ENCODE measurements at regions not wholly inside any gene's neighbourhood (a gene's known extent, or its start where the extent isn't known, plus 50 kb on each side); places are given as distances from the start of the nearest gene placed in this dataset.

DNA sequence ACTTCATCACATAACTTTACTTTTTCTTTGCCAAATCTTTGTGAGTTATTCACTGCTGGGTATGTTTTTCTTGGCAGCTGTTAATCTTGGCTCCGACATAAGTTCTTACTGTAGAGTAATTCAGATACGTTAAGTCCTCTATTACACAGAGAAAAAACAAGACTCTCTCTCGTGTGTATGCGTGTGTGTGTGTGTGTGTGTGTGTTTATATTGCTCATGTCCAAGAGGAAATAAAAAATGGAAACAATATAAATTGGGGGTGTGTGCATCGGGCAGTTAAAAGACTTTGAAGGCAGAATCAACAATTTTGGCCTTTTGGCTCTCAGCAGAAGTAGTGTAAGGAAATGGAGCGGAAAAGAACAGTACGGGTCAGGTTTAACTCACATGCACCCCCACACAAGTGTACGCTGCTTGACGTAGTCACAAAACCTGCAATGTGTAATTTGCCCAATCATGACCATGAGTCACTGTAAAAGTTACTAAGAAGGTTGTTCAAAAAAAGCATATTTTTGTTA, 67.2 kb upstream of the IFNE start:
- Histone ChIP-seq H3K4me1 (no peaks in the 10 kb centered on the region), H3K4me3 (no peak overlapping the region), H3K27ac (replicated peaks) (no peak overlapping the region), H3K27me3 (ENCODE audit: low read depth) (peaks cover 37% of the 10 kb centered on the region), H3K36me3 (no peaks in the 10 kb centered on the region), H3K9me3 (replicated peaks) (no peaks in the 10 kb centered on the region)
- DNase-seq = no peak
- TF ChIP-seq, protein P1, sequence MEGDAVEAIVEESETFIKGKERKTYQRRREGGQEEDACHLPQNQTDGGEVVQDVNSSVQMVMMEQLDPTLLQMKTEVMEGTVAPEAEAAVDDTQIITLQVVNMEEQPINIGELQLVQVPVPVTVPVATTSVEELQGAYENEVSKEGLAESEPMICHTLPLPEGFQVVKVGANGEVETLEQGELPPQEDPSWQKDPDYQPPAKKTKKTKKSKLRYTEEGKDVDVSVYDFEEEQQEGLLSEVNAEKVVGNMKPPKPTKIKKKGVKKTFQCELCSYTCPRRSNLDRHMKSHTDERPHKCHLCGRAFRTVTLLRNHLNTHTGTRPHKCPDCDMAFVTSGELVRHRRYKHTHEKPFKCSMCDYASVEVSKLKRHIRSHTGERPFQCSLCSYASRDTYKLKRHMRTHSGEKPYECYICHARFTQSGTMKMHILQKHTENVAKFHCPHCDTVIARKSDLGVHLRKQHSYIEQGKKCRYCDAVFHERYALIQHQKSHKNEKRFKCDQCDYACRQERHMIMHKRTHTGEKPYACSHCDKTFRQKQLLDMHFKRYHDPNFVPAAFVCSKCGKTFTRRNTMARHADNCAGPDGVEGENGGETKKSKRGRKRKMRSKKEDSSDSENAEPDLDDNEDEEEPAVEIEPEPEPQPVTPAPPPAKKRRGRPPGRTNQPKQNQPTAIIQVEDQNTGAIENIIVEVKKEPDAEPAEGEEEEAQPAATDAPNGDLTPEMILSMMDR (IDR thresholded peaks at IDR 0.05; ENCODE audit: borderline replicate concordance) = no peak
- intact Hi-C loops (cut with micrococcal nuclease) = no loop called here

DNA sequence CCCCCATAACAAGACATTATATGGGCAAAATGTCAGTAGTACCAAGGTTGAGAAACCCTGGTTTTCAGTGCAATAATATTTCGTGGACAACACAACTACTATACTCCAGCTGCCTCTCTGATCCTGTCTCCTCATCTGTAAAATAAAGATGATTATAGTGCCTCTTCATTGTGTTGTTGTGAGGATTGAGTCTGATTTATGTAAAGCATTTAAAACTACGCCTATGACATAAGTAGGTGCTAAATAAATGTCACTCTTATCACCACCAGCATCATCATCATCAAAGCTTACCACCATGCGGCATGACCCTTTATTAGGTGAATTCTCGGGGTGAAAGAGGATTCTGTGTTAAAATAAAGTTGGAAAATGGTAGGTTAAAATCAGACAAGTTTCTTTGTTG, 67.8 kb upstream of the IFNE start:
- DNase-seq = no peak
- H3K4me3 ChIP-seq = no peak overlapping the region
- TF ChIP-seq, protein P1 (IDR thresholded peaks at IDR 0.05; ENCODE audit: borderline replicate concordance) = no peak
- no peak overlapping the region for H3K27ac ChIP-seq (replicated peaks)
- no peaks in the 10 kb centered on the region for H3K9me3 ChIP-seq (replicated peaks)
- no peaks in the 10 kb centered on the region for H3K4me1 ChIP-seq
- no peaks in the 10 kb centered on the region for H3K36me3 ChIP-seq
- H3K27me3 ChIP-seq (ENCODE audit: low read depth) = peaks cover 40% of the 10 kb centered on the region
- intact Hi-C loops (cut with micrococcal nuclease) = no loop called here

DNA sequence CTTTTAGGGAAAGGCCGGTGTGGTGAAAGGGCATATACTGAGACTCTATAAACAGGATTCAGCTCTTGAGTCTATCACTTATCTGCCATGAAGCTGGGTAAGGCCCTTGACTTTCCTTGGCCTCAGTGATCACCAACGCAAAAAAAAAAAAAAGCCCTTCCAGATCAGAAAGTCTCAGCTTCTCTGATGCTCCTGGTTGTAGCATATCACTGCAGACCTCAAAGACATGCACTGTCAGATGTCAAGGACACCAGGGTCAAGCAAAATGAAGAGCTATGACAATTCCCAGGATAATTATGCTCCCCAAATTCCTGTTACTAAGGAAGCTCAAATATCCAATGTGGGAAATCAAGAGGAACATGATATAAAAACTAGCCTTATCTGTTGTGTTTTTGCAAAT, 68.3 kb upstream of the IFNE start:
- Histone ChIP-seq H3K9me3 (replicated peaks) (no peaks in the 10 kb centered on the region), H3K27me3 (ENCODE audit: low read depth) (peaks cover 45% of the 10 kb centered on the region), H3K36me3 (no peaks in the 10 kb centered on the region), H3K4me1 (no peaks in the 10 kb centered on the region), H3K27ac (replicated peaks) (no peak overlapping the region), H3K4me3 (no peak overlapping the region)
- intact Hi-C loops (cut with micrococcal nuclease) = no loop called here
- TF ChIP-seq, protein P1 (IDR thresholded peaks at IDR 0.05; ENCODE audit: borderline replicate concordance) = no peak
- no peak for DNase-seq

DNA sequence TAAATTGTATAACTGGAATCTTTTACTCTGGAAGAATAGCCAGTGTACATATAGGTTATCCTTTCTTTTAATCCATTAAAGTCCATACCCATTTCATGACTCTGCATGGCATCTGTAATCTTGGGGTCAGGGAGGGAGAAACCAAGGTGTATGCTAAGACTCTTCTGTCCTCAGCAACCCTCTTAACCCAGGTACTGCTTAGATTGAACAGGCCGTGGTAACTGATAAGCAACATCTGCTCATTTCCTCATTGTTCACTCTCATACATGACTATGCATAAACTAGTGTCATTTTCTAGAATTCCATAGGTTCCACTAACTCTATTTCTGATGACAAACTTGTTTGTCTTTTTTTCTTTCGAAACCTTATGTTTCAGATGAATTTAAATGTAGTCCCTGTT, 69.3 kb upstream of the IFNE start:
- Histone ChIP-seq H3K27me3 (ENCODE audit: low read depth) (peaks cover 55% of the 10 kb centered on the region), H3K9me3 (replicated peaks) (no peaks in the 10 kb centered on the region), H3K27ac (replicated peaks) (no peak overlapping the region), H3K36me3 (no peaks in the 10 kb centered on the region), H3K4me3 (no peak overlapping the region), H3K4me1 (no peaks in the 10 kb centered on the region)
- TF ChIP-seq, protein P1 (IDR thresholded peaks at IDR 0.05; ENCODE audit: borderline replicate concordance) = no peak
- no peak for DNase-seq
- intact Hi-C loops (cut with micrococcal nuclease) = no loop called here

DNA sequence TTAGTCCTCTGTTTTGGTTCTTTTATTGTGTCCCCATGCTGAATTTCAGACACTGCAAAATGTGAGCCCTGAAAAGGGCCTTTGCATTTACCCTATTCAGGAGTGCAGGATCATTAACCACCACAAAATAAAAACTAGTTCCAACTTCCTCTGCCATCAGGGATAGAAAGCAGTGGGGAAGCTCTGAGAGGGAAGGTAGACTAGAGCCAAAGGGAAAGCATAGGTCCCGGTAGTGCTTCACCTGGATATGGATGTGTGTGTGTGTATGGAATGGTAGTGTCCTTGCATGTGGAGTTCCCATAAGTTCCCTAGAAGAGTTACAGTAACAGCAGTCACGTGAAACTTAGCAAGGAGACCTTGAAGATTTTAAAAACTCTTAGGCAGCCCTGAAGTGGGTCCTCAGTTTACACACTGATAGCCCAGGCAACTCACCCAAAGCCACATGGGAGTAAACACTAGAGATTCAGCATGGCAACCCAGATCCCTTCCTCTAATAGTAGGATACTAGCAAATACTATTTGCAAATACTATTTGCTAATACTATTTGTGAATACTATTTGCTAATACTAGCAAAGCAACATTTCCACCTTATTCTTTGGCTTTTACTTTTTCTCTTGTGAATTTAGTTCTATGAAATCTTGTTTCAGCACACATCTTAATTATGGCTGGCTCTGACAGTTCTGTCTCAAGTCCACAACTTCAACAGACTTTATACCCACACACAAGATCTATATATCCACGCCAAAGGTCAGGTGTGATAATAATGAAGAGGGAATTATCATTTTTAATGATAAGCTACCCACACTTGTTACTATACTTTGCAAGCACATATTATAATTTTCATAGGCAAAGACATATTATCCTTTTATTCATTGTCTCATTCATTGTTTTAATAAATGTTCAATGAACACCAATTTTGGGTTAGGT, 70.4 kb upstream of the IFNE start:
- intact Hi-C loops (cut with micrococcal nuclease) = no loop called here
- no peak overlapping the region for H3K27ac ChIP-seq (replicated peaks)
- H3K4me1 ChIP-seq = no peaks in the 10 kb centered on the region
- H3K36me3 ChIP-seq = no peaks in the 10 kb centered on the region
- no peak overlapping the region for H3K4me3 ChIP-seq
- H3K27me3 ChIP-seq (ENCODE audit: low read depth) = peaks cover 66% of the 10 kb centered on the region
- TF ChIP-seq, protein P1 (IDR thresholded peaks at IDR 0.05; ENCODE audit: borderline replicate concordance) = no peak
- H3K9me3 ChIP-seq (replicated peaks) = no peaks in the 10 kb centered on the region
- no peak for DNase-seq
